ENCODE measurements at regions not wholly inside any gene's neighbourhood (a gene's known extent, or its start where the extent isn't known, plus 50 kb on each side); places are given as distances from the start of the nearest gene placed in this dataset.
"Not testable (repeated sequence)": the region's sequence is repeated elsewhere in the genome, so short reads cannot be mapped to it uniquely, and the experiment has no call there.

DNA sequence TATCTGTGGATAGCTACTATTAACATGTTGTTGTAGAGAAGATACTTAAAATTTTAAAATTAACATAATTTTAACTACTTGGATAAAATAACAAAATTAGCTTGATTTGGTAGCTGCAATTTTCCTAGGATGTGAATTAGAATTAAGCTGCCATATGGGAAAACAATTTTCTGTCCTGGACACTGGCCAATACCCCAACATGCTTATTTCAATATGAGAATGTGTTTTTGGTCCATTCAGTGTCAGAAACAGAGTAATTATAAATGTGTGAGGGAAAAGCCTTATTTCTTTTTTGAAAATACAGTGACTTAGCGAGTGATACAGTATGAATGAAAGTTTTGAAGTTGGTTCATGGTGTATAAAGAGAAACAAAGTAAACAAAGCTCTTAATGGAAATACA is 948.3 kb upstream of the GYPC start:
- DNase-seq (ENCODE audit: low read depth in 2 of 2), result no peak

DNA sequence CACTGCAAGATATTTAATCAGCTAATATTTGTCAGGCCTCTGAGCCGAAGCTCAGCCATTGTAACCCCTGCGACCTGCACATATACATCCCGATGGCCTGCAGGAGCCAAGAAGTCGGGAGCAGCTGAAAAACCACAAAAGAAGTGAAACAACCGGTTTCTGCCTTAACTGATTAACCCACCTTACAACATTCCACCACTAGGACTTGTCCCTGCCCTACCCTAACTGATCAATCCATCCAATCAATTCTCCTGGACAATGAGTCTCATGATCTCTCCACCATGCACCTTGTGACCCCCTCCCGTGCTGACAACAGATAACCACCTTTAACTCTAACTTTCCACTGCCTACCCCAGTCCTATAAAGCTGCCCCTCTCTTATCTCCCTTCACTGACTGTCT is 945.4 kb upstream of the GYPC start:
- no peak for DNase-seq (ENCODE audit: low read depth in 2 of 2)

DNA sequence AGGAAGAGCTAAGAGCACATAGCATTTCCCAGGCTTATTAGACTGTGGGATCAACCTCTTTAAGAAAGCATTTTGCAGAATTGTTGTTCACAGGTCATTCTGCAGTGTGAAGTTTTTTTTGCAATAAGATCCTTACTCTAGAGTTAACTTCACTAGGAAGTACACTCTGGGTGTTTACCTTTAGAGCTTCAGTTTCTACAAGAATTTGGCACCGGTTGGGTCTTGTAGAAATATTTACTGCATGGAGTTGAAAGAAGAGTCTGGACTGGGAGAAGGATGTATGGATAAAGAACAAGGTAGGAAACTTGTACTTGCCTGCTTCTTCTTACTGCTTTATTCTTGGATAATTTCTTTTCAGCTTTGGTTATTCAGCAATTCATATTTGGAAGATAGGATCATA is 944.9 kb upstream of the GYPC start:
- no peak for DNase-seq (ENCODE audit: low read depth in 2 of 2)

DNA sequence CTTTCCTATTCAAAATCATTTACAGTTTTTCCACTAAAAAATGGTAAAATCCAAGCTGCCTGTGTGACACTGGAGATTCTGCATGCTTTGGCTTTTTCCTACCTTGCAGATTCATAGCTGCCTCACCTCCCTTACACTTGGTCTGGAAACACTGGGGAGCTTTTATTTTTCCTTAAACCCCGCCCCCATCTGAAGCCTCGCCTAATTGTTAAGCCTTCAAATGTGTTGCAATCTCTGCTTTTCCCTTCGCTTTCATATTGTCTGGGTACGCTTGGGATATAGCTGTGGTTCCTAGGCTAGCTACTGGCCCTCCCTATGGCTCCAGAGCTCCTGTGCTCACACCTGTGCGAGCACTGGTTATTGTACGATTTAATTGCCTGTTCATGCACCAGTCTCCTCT is 942.4 kb upstream of the GYPC start:
- DNase-seq (ENCODE audit: low read depth in 2 of 2), result no peak

DNA sequence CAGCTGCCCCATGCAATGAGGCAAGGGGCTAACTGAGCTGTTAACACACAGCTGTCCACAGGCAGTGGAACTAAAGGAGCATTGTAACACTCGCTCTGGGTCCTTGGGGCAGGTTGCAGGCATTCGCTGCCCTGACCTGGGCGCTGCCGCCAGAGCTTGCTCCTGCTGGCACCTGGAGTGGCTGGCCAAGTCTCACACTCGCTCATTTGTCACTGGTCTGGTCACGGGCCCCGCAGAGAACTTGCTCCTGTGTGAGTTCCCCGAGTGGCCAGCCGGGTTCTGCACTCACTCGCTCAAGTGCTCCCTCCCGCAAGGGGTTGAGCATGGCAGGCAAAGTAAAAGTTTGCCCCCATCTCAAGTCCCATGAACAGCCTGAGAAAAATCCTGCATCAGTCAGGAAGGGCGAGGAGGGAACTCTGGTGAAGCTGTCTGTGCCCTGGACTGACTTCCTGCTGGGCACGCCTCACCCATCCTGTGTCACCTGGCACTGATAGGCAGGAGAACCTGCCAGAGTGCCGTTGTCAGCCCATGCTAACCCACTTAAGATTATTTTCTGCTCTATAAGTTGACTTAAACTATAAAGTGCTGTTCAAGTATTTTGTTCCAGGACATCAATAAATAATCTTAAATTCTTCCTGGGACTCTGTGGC is 934.8 kb upstream of the GYPC start:
- DNase-seq (ENCODE audit: low read depth in 2 of 2), result no peak

DNA sequence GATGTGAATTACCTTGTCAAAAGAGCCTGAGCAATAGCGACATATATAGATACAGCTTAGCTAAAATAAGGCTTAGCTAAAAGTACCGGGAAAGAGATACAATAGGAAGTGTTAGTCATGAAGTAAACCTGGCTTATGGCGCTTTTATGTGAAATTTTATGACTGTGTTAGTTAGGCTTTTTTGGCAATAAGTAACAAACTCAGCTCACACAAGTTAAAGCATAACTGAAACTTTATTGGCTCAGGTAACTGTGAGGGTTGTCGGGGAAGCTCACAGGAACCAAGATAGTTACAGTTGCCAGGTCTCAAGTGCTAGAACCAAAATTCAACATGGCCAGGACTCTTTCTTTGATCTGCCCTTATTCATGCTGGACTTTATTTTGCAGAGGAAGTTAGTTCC is 925.0 kb upstream of the GYPC start:
- no peak for DNase-seq (ENCODE audit: low read depth in 2 of 2)

DNA sequence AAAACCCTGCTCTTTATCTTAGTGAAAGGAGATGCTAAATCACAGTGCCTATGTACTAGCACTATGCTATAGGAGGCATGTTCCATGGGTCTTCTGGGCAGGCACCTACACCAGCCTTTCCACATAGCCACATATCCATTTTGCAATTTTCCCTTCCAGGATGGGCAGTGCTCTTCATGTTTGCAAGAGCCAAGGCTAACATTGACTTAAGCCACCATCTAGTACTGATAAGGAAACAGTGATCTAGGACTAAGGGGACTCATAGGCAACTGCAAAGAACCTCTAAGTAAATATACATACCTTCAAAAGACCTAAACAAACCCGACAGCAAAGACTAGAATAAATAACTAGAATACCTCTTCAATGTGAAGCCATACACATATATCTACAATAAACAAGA is 919.7 kb upstream of the GYPC start:
- DNase-seq (ENCODE audit: low read depth in 2 of 2), result no peak

DNA sequence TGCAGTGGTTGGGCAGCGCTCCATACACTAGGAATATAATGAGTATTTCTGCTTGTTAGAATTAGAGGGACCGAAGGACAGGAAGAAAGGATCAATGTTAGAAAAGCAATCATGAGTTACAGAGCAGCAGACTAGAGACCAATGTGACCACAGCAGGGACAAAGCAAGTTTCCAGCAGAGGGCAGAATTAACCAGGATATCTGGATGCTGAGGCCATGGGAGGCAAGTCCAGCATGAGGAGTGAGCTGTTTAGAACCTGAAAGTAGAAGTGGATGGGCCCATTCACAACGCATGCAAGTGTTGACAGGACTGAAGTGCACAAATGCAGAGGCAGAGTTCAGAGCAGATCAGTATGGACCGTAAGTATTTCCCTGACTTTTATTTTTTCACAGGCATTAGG is 910.4 kb upstream of the GYPC start:
- DNase-seq (ENCODE audit: low read depth in 2 of 2), result no peak

DNA sequence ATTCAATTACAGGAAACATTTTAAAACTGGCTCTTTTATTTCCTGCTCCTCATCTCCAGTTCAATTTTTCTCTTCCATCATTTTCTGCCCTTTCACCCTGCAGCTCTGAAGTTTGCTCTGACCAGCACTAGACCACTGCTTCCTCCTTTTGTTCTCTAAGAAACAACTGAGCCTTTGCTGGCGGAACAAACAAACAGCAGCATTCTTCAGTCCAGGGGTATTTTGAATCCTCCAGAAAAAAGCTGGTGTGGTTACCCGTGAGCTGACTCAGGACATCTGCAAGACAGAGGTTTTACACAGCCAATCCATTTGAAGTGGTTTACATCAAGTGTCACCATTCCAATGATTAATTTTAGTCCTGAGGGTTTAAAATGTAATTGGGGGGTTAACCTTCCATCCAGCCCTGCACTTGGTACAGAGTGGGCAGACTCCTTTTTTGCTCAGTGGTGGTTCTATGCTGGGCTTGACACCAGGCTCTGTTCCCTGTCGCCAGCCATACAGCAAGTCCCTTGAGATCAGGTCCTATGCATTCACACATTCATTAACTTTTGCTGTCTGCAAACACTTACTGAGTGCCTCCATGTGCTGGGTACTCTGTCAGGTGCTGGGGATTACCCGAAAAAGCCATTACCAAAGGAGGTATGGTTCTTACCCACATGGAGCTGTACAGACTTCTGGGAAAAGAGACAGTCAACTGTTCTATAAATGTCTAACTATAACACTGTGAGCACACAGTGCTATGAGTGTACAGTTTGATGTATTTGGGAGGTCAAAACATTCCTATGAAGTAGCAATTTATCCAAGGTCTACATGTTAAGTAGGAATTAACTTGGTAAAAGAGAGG is 909.4 kb upstream of the GYPC start:
- no peak for DNase-seq (ENCODE audit: low read depth in 2 of 2)

DNA sequence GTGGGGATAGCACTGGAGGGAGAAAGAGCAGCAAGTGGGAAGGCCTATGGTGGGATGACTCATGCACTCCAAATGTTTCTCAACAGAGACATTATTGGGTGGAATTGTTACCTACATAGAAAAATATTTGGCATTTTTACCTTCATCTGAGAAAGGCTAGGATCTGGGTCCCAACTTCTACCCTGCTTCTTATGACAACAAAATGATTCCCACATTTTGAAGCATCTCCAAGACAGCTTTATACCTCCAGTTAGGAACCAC is 908.9 kb upstream of the GYPC start:
- DNase-seq (ENCODE audit: low read depth in 2 of 2), result no peak

DNA sequence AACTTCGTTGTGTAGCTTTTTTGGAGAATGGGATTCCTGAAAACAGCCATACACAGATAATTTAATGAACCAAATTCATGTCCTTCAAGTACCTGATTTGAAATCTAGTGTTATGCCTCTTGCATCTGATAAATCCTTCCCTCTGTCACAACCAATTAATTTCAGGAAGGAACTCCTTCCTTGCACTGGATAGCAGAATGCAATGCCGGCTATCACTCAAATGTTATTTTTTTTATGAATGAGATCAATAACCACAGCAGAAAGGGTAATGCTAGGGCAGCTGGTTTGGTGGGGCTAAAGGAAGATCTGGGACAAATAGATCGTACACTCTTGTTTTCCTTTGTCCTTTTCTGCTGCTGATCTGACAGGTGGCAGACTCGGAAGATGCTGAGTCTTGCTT is 899.5 kb upstream of the GYPC start:
- no peak for DNase-seq (ENCODE audit: low read depth in 2 of 2)

DNA sequence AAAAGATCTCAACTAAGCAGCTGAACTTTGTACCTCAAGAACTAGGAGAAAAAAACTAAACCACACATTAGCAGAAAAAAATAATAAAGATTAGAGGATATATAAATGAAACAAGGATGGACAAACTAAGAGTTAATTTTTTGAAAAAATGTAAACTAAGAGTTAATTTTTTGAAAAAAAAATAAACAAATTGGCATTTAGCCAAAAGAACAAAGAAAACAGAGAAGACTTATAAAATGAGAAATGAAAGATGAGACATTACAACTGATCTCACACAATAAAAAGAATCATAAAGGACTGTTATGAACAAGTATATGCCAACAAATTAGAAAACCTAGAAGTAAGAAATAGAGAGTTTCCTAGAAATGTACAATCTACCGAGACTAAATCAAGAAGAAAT is 859.2 kb upstream of the GYPC start:
- no peak for DNase-seq (ENCODE audit: low read depth in 2 of 2)

DNA sequence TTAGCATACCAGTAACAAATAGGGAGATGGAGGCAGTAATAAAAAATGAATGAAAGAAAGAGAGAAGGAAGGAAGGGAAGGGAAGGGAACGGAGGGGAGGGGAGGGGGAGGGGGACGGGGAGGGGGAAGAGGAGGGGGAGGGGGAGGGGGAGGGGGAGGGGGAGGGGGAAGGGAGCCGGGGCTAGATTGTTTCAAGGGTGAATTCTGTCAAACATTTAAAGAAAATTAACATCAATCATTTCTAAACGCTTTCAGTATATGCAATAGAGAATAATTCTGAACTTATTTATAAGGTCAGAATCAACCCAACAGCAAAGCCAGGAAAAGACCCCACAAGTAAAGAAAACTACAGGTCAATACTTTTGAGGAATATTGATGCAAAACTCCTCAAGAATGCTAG is 858.8 kb upstream of the GYPC start:
- DNase-seq (ENCODE audit: low read depth in 2 of 2), result no peak

DNA sequence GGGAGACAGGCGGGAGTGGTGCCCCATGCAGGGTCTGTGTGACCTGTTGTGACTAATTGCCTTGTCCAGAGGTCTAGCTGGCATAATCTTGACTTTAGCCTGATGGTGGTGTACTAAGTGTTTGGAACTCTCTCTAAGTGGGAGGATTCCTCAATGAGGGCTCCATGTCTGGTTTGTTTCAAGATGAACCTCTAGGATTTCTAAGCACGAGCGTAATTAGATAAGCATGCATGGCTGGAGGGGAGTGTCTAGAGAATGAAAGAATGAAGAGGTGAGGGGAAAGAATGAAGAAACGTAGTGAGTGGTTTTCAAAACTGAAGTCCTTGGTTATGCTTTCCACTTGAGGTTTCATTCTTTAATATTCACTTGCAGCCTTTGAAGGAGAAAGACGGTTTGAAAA is 833.2 kb upstream of the GYPC start:
- no peak for DNase-seq (ENCODE audit: low read depth in 2 of 2)

DNA sequence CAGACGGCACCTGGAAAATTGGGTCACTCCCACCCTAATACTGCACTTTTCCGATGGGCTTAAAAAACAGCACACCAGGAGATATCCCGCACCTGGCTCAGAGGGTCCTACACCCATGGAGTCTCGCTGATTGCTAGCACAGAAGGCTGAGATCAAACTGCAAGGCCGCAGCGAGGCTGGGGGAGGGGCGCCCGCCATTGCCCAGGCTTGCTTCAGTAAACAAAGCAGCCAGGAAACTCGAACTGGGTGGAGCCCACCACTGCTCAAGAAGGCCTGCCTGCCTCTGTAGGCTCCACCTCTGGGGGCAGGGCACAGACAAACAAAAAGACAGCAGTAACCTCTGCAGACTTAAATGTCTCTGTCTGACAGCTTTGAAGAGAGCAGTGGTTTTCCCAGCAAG is 830.2 kb upstream of the GYPC start:
- DNase-seq (ENCODE audit: low read depth in 2 of 2), result not testable (repeated sequence)

DNA sequence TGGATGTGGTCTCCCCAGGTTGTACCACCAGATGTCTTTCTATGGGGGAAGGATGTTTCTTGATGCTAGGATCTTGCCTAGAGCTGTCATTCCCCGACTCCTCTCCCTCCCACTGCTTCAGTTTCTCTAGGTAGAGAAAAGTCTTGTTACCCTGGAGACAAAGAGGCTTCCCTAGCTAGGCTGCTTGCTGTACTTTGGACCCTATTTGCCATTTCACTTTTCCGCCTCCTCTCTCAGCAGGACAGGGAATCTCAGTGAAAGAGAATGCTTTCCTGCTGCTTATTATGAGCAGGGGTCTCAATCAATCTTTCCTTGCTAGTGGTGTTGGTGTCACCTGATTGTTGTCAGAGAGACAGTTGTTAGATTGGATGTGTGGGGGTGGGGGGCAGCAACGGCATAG is 818.8 kb upstream of the GYPC start:
- no peak for DNase-seq (ENCODE audit: low read depth in 2 of 2)

DNA sequence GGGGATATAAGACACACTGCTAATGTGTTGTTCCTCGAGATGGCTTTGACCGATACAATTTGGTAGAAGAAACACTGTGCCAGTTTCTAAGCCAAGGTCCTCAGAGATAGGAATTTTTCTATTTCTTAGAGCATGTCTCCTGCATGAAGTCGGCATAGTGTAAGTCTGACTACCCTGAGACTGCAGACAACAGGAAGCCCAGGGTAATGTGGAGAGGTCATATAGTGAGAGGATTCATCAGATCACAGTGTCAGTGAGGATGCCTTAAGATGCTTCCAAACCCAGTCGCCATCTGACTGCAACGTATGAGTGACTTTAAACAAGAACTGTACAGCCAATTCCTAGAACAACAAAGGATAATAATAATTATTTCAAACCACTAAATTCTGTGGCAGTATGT is 818.3 kb upstream of the GYPC start:
- no peak for DNase-seq (ENCODE audit: low read depth in 2 of 2)

DNA sequence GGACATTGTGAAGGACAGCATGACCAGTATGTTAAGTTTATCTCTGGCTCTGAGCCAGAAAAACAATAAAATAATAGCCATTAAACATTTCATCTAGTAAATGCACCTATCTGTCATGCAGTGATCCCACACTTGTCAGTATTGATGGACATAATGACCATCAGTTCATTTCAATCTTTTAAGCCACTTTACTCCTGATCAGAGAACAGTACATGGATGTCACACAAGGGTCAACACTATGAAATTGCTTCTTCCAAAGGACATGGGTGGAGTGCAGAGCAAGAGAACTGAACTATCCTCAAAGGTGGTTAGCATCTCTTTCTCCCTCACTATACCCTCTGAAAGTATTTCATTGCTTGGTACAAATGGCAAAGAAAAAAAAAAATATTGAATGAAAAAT is 816.0 kb upstream of the GYPC start:
- no peak for DNase-seq (ENCODE audit: low read depth in 2 of 2)

DNA sequence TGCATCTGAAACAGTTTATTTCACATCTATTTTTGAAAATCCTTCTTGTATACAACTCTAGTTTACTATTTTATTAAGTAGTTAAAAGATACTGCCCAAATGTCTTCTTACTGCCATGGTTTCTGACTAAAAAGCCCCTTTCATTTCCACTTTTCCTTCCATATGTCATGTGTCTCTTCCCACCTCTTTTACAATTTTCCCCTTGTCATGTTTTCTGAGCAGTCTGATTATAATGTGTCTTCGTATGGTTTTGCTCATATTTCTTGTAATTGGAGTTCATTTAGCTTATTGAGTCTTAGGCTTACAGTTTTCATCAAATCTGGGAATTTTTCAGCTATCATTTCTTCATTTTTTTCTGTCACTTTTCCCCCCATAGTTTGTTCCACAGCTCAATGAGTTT is 813.9 kb upstream of the GYPC start:
- no peak for DNase-seq (ENCODE audit: low read depth in 2 of 2)

DNA sequence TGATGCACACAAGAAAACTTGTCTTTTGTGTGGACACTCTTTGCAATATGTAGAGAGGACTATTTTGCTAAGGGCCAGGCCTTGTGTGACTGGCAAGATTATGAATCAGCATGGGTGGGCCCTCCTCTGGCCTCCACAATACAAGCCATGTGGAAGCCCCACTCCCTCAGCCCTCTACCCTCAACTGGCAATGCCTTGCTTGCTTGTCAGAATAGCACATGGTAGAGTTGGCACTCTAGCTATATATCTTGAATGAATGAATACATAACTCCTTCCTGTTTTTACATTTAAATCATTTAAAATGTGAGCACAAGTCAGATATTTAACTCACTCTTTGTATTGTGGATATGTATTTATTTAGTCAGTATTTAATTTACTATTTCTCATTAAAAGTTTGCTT is 805.4 kb upstream of the GYPC start:
- DNase-seq (ENCODE audit: low read depth in 2 of 2), result no peak

DNA sequence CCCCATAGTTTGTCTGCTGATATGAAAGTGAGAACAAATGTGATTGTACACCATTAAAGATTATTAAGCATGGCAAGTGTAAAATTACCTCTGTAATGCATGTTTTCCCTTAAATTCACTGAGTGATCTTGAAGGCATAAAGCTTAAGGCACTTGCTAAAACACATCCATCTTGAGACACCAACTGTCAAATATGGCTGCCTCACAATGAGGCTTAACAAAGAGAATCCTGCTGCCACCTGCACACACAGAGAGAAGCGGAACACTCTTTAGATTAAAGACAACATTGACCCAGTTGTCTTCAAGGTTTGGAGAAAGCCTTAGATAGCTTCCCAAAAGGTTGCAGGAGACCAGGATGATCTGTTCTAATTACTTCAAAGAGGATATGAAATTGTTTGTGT is 803.6 kb upstream of the GYPC start:
- no peak for DNase-seq (ENCODE audit: low read depth in 2 of 2)

DNA sequence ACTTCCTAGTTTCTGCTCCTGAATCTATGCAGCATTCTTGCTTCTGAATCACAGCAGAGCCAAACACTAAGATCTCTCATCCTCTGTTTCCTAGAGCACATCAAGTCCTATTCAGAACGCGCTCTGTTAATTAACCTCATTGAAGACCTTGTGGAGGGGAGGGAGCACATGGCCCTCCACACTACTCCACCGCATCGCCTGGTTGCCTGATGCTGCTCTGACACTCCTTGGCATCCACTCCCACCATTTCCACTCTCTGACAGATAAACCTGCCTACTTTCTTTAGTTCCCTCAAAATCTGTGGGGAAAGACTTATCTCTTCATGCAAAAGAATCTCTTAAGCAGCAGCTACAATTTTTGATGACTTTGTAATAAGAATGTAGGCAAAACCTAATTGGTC is 802.3 kb upstream of the GYPC start:
- DNase-seq (ENCODE audit: low read depth in 2 of 2), result no peak

DNA sequence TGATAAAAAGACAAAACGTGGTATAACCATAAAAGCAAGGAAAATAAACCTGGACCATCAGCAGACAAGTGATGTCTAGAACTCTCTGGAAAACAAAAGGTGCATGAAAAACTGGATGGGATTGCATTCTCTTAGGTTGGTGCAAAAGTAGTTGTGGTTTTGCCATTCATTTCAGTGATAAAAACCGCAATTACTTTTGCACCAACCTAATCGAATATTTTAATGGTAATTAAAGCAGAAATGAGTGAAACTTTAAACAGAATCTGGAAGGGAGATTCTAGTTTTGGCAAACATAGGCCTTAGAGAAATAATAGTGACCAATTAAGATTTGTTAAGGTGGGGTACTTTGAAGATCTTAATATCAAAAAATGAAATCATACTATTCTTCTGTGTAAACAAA is 800.8 kb upstream of the GYPC start:
- DNase-seq (ENCODE audit: low read depth in 2 of 2), result no peak
